HUES6 (cell line): ENCODE measurements at regions not wholly inside any gene's neighbourhood (a gene's known extent, or its start where the extent isn't known, plus 50 kb on each side); places are given as distances from the start of the nearest gene placed in this dataset.

ENCODE experiments used
- H3K27ac ChIP-seq: 2 replicates; pipeline ENCODE4 v1.7.0; 2013; ENCODE audit warnings: low read depth, mild to moderate bottlenecking, low read length, inconsistent platforms
- H3K27me3 ChIP-seq: 2 replicates; pipeline ENCODE4 v1.6.1; 2013; ENCODE audit warnings: low read length; ENCODE audit not compliant: control insufficient read depth, insufficient read depth
- H3K36me3 ChIP-seq: 2 replicates; pipeline ENCODE4 v1.6.1; 2013; ENCODE audit warnings: low read length; ENCODE audit not compliant: control insufficient read depth, insufficient read depth
- H3K4me1 ChIP-seq: 2 replicates; pipeline ENCODE4 v1.6.1; 2013; ENCODE audit warnings: low read length; ENCODE audit not compliant: control insufficient read depth, insufficient read depth
- H3K4me3 ChIP-seq: 2 replicates; pipeline ENCODE4 v1.5.1; 2013; ENCODE audit warnings: low read depth, low read length
- H3K9ac ChIP-seq: one replicate; pipeline ENCODE4 v1.6.1; 2013; ENCODE audit warnings: mild to moderate bottlenecking, low read length
- H3K9me3 ChIP-seq: 2 replicates; pipeline ENCODE4 v1.6.1; 2013; ENCODE audit warnings: low read depth, low read length; ENCODE audit not compliant: control insufficient read depth, insufficient read depth

- H3K27ac ChIP-seq: no peak overlapping the region
- no peaks in the 10 kb centered on the region for H3K36me3 ChIP-seq
- peaks cover 28% of the 10 kb centered on the region for H3K4me1 ChIP-seq
- H3K27me3 ChIP-seq: peaks cover 8% of the 10 kb centered on the region
- H3K9ac ChIP-seq: no peak overlapping the region
- no peak overlapping the region for H3K4me3 ChIP-seq
- no peaks in the 10 kb centered on the region for H3K9me3 ChIP-seq
These were observed 231.3 kb upstream of the B3GAT1 start for GRCh38 chr11:134643115-134644012.

GRCh38 chr11:134642206-134642605 is 230.2 kb upstream of the B3GAT1 start:
- no peaks in the 10 kb centered on the region for H3K9me3 ChIP-seq
- H3K27ac ChIP-seq: no peak overlapping the region
- H3K36me3 ChIP-seq: no peaks in the 10 kb centered on the region
- no peak overlapping the region for H3K9ac ChIP-seq
- H3K4me3 ChIP-seq: no peak overlapping the region
- H3K27me3 ChIP-seq: peaks cover 8% of the 10 kb centered on the region
- peaks cover 23% of the 10 kb centered on the region for H3K4me1 ChIP-seq

GRCh38 chr11:134640971-134641968 is 229.2 kb upstream of the B3GAT1 start:
- no peaks in the 10 kb centered on the region for H3K9me3 ChIP-seq
- H3K4me3 ChIP-seq: no peak overlapping the region
- H3K9ac ChIP-seq: no peak overlapping the region
- peaks cover 8% of the 10 kb centered on the region for H3K27me3 ChIP-seq
- H3K27ac ChIP-seq: no peak overlapping the region
- no peaks in the 10 kb centered on the region for H3K36me3 ChIP-seq
- H3K4me1 ChIP-seq: peaks cover 20% of the 10 kb centered on the region

- Histone ChIP-seq H3K4me3 (no peak overlapping the region), H3K4me1 (peaks cover 20% of the 10 kb centered on the region), H3K9me3 (no peaks in the 10 kb centered on the region), H3K27me3 (peaks cover 8% of the 10 kb centered on the region), H3K27ac (no peak overlapping the region), H3K9ac (no peak overlapping the region), H3K36me3 (no peaks in the 10 kb centered on the region)
These were observed 228.5 kb upstream of the B3GAT1 start for GRCh38 chr11:134640536-134640935.

GRCh38 chr11:134639586-134640330 is 227.7 kb upstream of the B3GAT1 start:
- no peak overlapping the region for H3K9ac ChIP-seq
- no peaks in the 10 kb centered on the region for H3K9me3 ChIP-seq
- H3K36me3 ChIP-seq: no peaks in the 10 kb centered on the region
- H3K27ac ChIP-seq: no peak overlapping the region
- H3K4me3 ChIP-seq: no peak overlapping the region
- peaks cover 19% of the 10 kb centered on the region for H3K4me1 ChIP-seq
- H3K27me3 ChIP-seq: peaks cover 8% of the 10 kb centered on the region

GRCh38 chr11:134638796-134639430 is 226.9 kb upstream of the B3GAT1 start:
- H3K9ac ChIP-seq: no peak overlapping the region
- H3K4me1 ChIP-seq: peaks cover 11% of the 10 kb centered on the region
- H3K27me3 ChIP-seq: peaks cover 8% of the 10 kb centered on the region
- no peaks in the 10 kb centered on the region for H3K36me3 ChIP-seq
- no peak overlapping the region for H3K27ac ChIP-seq
- no peak overlapping the region for H3K4me3 ChIP-seq
- H3K9me3 ChIP-seq: no peaks in the 10 kb centered on the region

GRCh38 chr11:134637091-134638015 is 225.3 kb upstream of the B3GAT1 start:
- H3K36me3 ChIP-seq: no peaks in the 10 kb centered on the region
- no peak overlapping the region for H3K4me3 ChIP-seq
- no peak overlapping the region for H3K27ac ChIP-seq
- H3K9ac ChIP-seq: no peak overlapping the region
- peaks cover 2% of the 10 kb centered on the region for H3K27me3 ChIP-seq
- H3K4me1 ChIP-seq: no peaks in the 10 kb centered on the region
- H3K9me3 ChIP-seq: no peaks in the 10 kb centered on the region

GRCh38 chr11:134636071-134636470 is 224.0 kb upstream of the B3GAT1 start:
- H3K4me3 ChIP-seq: no peak overlapping the region
- H3K36me3 ChIP-seq: no peaks in the 10 kb centered on the region
- H3K9ac ChIP-seq: no peak overlapping the region
- H3K4me1 ChIP-seq: no peaks in the 10 kb centered on the region
- H3K9me3 ChIP-seq: no peaks in the 10 kb centered on the region
- H3K27ac ChIP-seq: no peak overlapping the region
- no peaks in the 10 kb centered on the region for H3K27me3 ChIP-seq

- H3K36me3 ChIP-seq: no peaks in the 10 kb centered on the region
- H3K4me1 ChIP-seq: no peaks in the 10 kb centered on the region
- no peak overlapping the region for H3K4me3 ChIP-seq
- H3K27me3 ChIP-seq: no peaks in the 10 kb centered on the region
- H3K27ac ChIP-seq: no peak overlapping the region
- H3K9me3 ChIP-seq: no peaks in the 10 kb centered on the region
- H3K9ac ChIP-seq: no peak overlapping the region
These were observed 223.1 kb upstream of the B3GAT1 start for GRCh38 chr11:134634897-134635831.
